NCI-H1930 (cell line): ENCODE measurements at regions not wholly inside any gene's neighbourhood (a gene's known extent, or its start where the extent isn't known, plus 50 kb on each side); places are given as distances from the start of the nearest gene placed in this dataset.

Experiments
- DNase-seq, 2 experiments: peaks; one replicate each; lab custom pipeline; 2025; lab: John Stamatoyannopoulos, UW

- no peak for DNase-seq
Measured at GRCh38 chr2:14517731-14518130, 114.8 kb upstream of the LRATD1 start.

GRCh38 chr2:14520385-14520945, 112.1 kb upstream of the LRATD1 start:
- no peak for DNase-seq

- DNase-seq: no peak
Measured at GRCh38 chr2:14524041-14524802, 108.3 kb upstream of the LRATD1 start.

- no peak for DNase-seq
Measured at GRCh38 chr2:14524803-14525080, 107.8 kb upstream of the LRATD1 start.

GRCh38 chr2:14530506-14530905, 102.0 kb upstream of the LRATD1 start:
- no peak for DNase-seq

- no peak for DNase-seq
Measured at GRCh38 chr2:14533131-14533757, 99.3 kb upstream of the LRATD1 start.

- DNase-seq: no peak
Measured at GRCh38 chr2:14535156-14535555, 97.4 kb upstream of the LRATD1 start.

- no peak for DNase-seq
Measured at GRCh38 chr2:14536976-14537375, 95.5 kb upstream of the LRATD1 start.

- DNase-seq: no peak
Measured at GRCh38 chr2:14540015-14540414, 92.5 kb upstream of the LRATD1 start.

GRCh38 chr2:14543284-14543683, 89.2 kb upstream of the LRATD1 start:
- no peak for DNase-seq

GRCh38 chr2:14544247-14544646, 88.3 kb upstream of the LRATD1 start:
- DNase-seq: no peak

- no peak for DNase-seq
Measured at GRCh38 chr2:14547830-14548229, 84.7 kb upstream of the LRATD1 start.

- DNase-seq: no peak
Measured at GRCh38 chr2:14550658-14551057, 81.9 kb upstream of the LRATD1 start.

GRCh38 chr2:14551069-14551468, 81.4 kb upstream of the LRATD1 start:
- no peak for DNase-seq

GRCh38 chr2:14552286-14552685, 80.2 kb upstream of the LRATD1 start:
- DNase-seq: no peak

GRCh38 chr2:14552818-14553217, 79.7 kb upstream of the LRATD1 start:
- no peak for DNase-seq

- DNase-seq: no peak
Measured at GRCh38 chr2:14554849-14555545, 77.5 kb upstream of the LRATD1 start.

GRCh38 chr2:14557111-14557510, 75.4 kb upstream of the LRATD1 start:
- no peak for DNase-seq

- DNase-seq: no peak
Measured at GRCh38 chr2:14557916-14558315, 74.6 kb upstream of the LRATD1 start.

GRCh38 chr2:14558335-14558919, 74.1 kb upstream of the LRATD1 start:
- DNase-seq: no peak

GRCh38 chr2:14560716-14561115, 71.8 kb upstream of the LRATD1 start:
- no peak for DNase-seq

GRCh38 chr2:14563324-14563723, 69.2 kb upstream of the LRATD1 start:
- DNase-seq: no peak

GRCh38 chr2:14565666-14566065, 66.9 kb upstream of the LRATD1 start:
- no peak for DNase-seq
